H1 (cell line): ENCODE measurements at regions not wholly inside any gene's neighbourhood (a gene's known extent, or its start where the extent isn't known, plus 50 kb on each side); places are given as distances from the start of the nearest gene placed in this dataset.
A peak's percentile ranks its signal among the peaks of the same experiment; 100 is the strongest.

Experiments used
- CTCF ChIA-PET: fragments of 300-600 bp; sonication (Branson Sonifier 250); formaldehyde crosslinking; loops from one replicate; lab custom pipeline; 2021; ENCODE audit not compliant: partially characterized antibody; lab: Charles Lee
- POLR2A ChIA-PET: fragments of 300-600 bp; sonication (Branson Sonifier 250); formaldehyde crosslinking; loops from one replicate; lab custom pipeline; 2021; ENCODE audit warnings: inconsistent platforms; ENCODE audit not compliant: partially characterized antibody; lab: Charles Lee
- DNase-seq, 2 experiments: peaks; one replicate each; pipeline versions ENCODE4 v3.0.0 to v3.0.0-alpha.2; 2010 to 2022; ENCODE audit warnings: low spot score in 2 of 2, low read depth in 1 of 2, mixed read lengths in 1 of 2
- FAIRE-seq: peaks from 2 replicates; lab custom pipeline; 2011; peaks lifted over from hg19 to GRCh38; lab: Jason Lieb, UNC
- H2AFZ ChIP-seq: 2 replicates; pipeline ENCODE4 v1.8.1; 2012; ENCODE audit warnings: low read length, inconsistent platforms
- H2AK5ac ChIP-seq: 2 replicates; pipeline ENCODE4 v1.6.1; 2013; ENCODE audit warnings: low read depth, low read length
- H2BK120ac ChIP-seq: replicated peaks from 2 replicates; pipeline ENCODE3; 2013; ENCODE audit warnings: low read depth, low read length, inconsistent platforms
- H2BK12ac ChIP-seq: 2 replicates; pipeline ENCODE4 v1.6.1; 2013; ENCODE audit warnings: low read depth, low read length
- H2BK15ac ChIP-seq: 2 replicates; pipeline ENCODE4 v1.6.1; 2013; ENCODE audit warnings: low read length
- H2BK20ac ChIP-seq: 2 replicates; pipeline ENCODE4 v1.6.1; 2013; ENCODE audit warnings: low read length
- H2BK5ac ChIP-seq: 2 replicates; pipeline ENCODE4 v1.6.1; 2013; ENCODE audit warnings: low read depth, low read length
- H3K14ac ChIP-seq: 2 replicates; pipeline ENCODE4 v1.6.1; 2013; ENCODE audit warnings: inconsistent platforms; ENCODE audit not compliant: insufficient read length
- H3K18ac ChIP-seq: 2 replicates; pipeline ENCODE4 v1.6.1; 2013; ENCODE audit warnings: low read length; ENCODE audit errors: extremely low read depth
- H3K23ac ChIP-seq: 2 replicates; pipeline ENCODE4 v1.6.1; 2013; ENCODE audit warnings: inconsistent platforms; ENCODE audit not compliant: insufficient read length
- H3K23me2 ChIP-seq: 2 replicates; pipeline ENCODE4 v1.6.1; 2013; ENCODE audit warnings: low read depth, low read length
- H3K27ac ChIP-seq: 2 replicates; pipeline ENCODE4 v1.6.1; 2011; ENCODE audit warnings: low read depth, low read length, inconsistent platforms
- H3K27me3 ChIP-seq, 4 experiments: replicated peaks in 1 of 4; 1 replicate in 1 of 4; 2 replicates in 3 of 4; pipeline versions ENCODE4 v1.6.1 to v1.8.1; 2011 to 2013; ENCODE audit warnings: low read length in 3 of 4, mild to moderate bottlenecking in 3 of 4, inconsistent platforms in 2 of 4, mixed read lengths in 2 of 4, moderate library complexity in 1 of 4; ENCODE audit not compliant: control insufficient read depth in 3 of 4, insufficient read depth in 3 of 4; ENCODE audit errors: extremely low read depth in 1 of 4
- H3K36me3 ChIP-seq, 4 experiments: 2 replicates each; pipeline versions ENCODE4 v1.6.1 to v1.8.1; 2011 to 2013; ENCODE audit warnings: mild to moderate bottlenecking in 4 of 4, low read length in 3 of 4, moderate library complexity in 2 of 4, control low read depth in 1 of 4, inconsistent platforms in 1 of 4; ENCODE audit not compliant: insufficient read depth in 4 of 4, control insufficient read depth in 2 of 4
- H3K4ac ChIP-seq: replicated peaks from 2 replicates; pipeline ENCODE3; 2013; ENCODE audit warnings: low read length, low read depth, mixed read lengths, inconsistent platforms; ENCODE audit not compliant: insufficient read length
- H3K4me1 ChIP-seq, 4 experiments: replicated peaks in 1 of 4; 1 replicate in 1 of 4; 2 replicates in 3 of 4; pipeline versions ENCODE4 v1.6.1 to v1.8.1; 2011 to 2013; ENCODE audit warnings: low read length in 3 of 4, inconsistent platforms in 2 of 4, mixed read lengths in 1 of 4; ENCODE audit not compliant: insufficient read depth in 4 of 4, control insufficient read depth in 3 of 4
- H3K4me2 ChIP-seq, 2 experiments: 2 replicates each; pipeline versions ENCODE4 v1.6.1 to v1.8.1; 2011 to 2013; ENCODE audit warnings: low read depth in 2 of 2, low read length in 2 of 2, control low read depth in 1 of 2, inconsistent platforms in 1 of 2, mild to moderate bottlenecking in 1 of 2; ENCODE audit not compliant: insufficient read depth in 1 of 2
- H3K4me3 ChIP-seq, 4 experiments: fragments of 200-600, 300-600 bp in 1 of 4; sonication (generic), shearing (Covaris generic), sonication (Bioruptor Twin) in 1 of 4; 2 replicates each; pipeline versions ENCODE4 v1.5.1 to v1.8.1; 2011 to 2016; ENCODE audit warnings: low read length in 4 of 4, low read depth in 3 of 4, control low read depth in 2 of 4, inconsistent platforms in 2 of 4, mild to moderate bottlenecking in 2 of 4, mixed read lengths in 1 of 4, moderate library complexity in 1 of 4; ENCODE audit not compliant: insufficient read depth in 2 of 4; ENCODE audit errors: extremely low read depth in 1 of 4
- H3K56ac ChIP-seq: replicated peaks from 2 replicates; pipeline ENCODE3; 2013; ENCODE audit warnings: low read depth, mild to moderate bottlenecking, mixed read lengths, low read length, inconsistent platforms; ENCODE audit not compliant: insufficient read length
- H3K79me1 ChIP-seq: 2 replicates; pipeline ENCODE4 v1.6.1; 2013; ENCODE audit warnings: low read depth, low read length, control low read depth
- H3K79me2 ChIP-seq, 2 experiments: 2 replicates each; pipeline versions ENCODE4 v1.6.1 to v1.8.1; 2012 to 2013; ENCODE audit warnings: low read length in 2 of 2, mild to moderate bottlenecking in 2 of 2, inconsistent platforms in 1 of 2; ENCODE audit not compliant: insufficient read depth in 2 of 2, control insufficient read depth in 1 of 2
- H3K9ac ChIP-seq, 4 experiments: replicated peaks in 1 of 4; 1 replicate in 1 of 4; 2 replicates in 3 of 4; pipeline versions ENCODE4 v1.6.1 to v1.8.1; 2011 to 2013; ENCODE audit warnings: low read depth in 3 of 4, low read length in 3 of 4, control low read depth in 2 of 4, mild to moderate bottlenecking in 2 of 4, moderate library complexity in 2 of 4, inconsistent platforms in 1 of 4; ENCODE audit errors: extremely low read depth in 1 of 4
- H3K9me3 ChIP-seq, 2 experiments: 2 replicates each; pipeline versions ENCODE4 v1.6.1 to v1.8.1; 2012 to 2013; ENCODE audit warnings: mild to moderate bottlenecking in 2 of 2, moderate library complexity in 2 of 2, control low read depth in 1 of 2, inconsistent platforms in 1 of 2, low read depth in 1 of 2, low read length in 1 of 2, mixed read lengths in 1 of 2; ENCODE audit not compliant: insufficient read depth in 2 of 2
- H4K20me1 ChIP-seq, 2 experiments: replicated peaks in 1 of 2; 2 replicates each; pipeline versions ENCODE3 to v1.8.1; 2011 to 2013; ENCODE audit warnings: inconsistent platforms in 2 of 2, low read length in 2 of 2, mild to moderate bottlenecking in 1 of 2; ENCODE audit not compliant: insufficient read depth in 2 of 2, control insufficient read depth in 1 of 2
- H4K5ac ChIP-seq: 2 replicates; pipeline ENCODE4 v1.6.1; 2013; ENCODE audit warnings: low read length, low read depth, mixed read lengths, inconsistent platforms; ENCODE audit not compliant: insufficient read length
- H4K8ac ChIP-seq: 2 replicates; pipeline ENCODE4 v1.8.0; 2013; ENCODE audit warnings: mild to moderate bottlenecking, moderate library complexity, low read length, inconsistent platforms; ENCODE audit not compliant: insufficient read depth; ENCODE audit errors: extremely low read depth
- H4K91ac ChIP-seq: replicated peaks from 2 replicates; pipeline ENCODE3; 2013; ENCODE audit warnings: low read length, mixed read lengths, inconsistent platforms; ENCODE audit not compliant: insufficient read length
- BCL11A ChIP-seq, 2 experiments: IDR thresholded peaks; one replicate each; pipeline ENCODE4 v1.6.1; 2011; ENCODE audit warnings: low read depth in 2 of 2, low read length in 2 of 2, mild to moderate bottlenecking in 2 of 2
- BRCA1 ChIP-seq: IDR thresholded peaks from 2 replicates; pipeline ENCODE4 v1.6.1; 2012; ENCODE audit warnings: low read depth, low read length, improper control_type of control experiment
- CBX5 ChIP-seq: fragments of 300-800, 300-1000 bp; sonication (generic); IDR thresholded peaks from 2 replicates; pipeline ENCODE4 v1.7.1; 2016; ENCODE audit warnings: antibody characterized with exemption, low read length, low read depth
- CHD1 ChIP-seq: IDR thresholded peaks from 2 replicates; pipeline ENCODE4 v1.6.1; 2012; ENCODE audit warnings: low read depth, low read length, improper control_type of control experiment
- CHD2 ChIP-seq: IDR thresholded peaks from 2 replicates; pipeline ENCODE4 v1.6.1; 2012; ENCODE audit warnings: low read length, improper control_type of control experiment
- CTBP2 ChIP-seq: IDR thresholded peaks from 2 replicates; pipeline ENCODE4 v1.7.0; 2011; ENCODE audit warnings: borderline replicate concordance, mild to moderate bottlenecking, moderate library complexity, mixed read lengths, low read length; ENCODE audit not compliant: insufficient read depth, insufficient read length
- EZH2 ChIP-seq: fragments of 200-600 bp; sonication (generic); IDR thresholded peaks from 2 replicates; pipeline ENCODE4 v1.7.1; 2012; ENCODE audit warnings: low read depth, mild to moderate bottlenecking, moderate library complexity, low read length, inconsistent platforms; ENCODE audit not compliant: severe bottlenecking
- JUN ChIP-seq: IDR thresholded peaks from 2 replicates; pipeline ENCODE4 v1.6.1; 2011; ENCODE audit warnings: low read depth, mild to moderate bottlenecking, improper control_type of control experiment, low read length
- KDM5A ChIP-seq: fragments of 200-600 bp; IDR thresholded peaks from 2 replicates; pipeline ENCODE4 v1.7.1; 2012; ENCODE audit warnings: mild to moderate bottlenecking, low read length, inconsistent platforms, mixed read lengths
- SIN3A ChIP-seq, 2 experiments: IDR thresholded peaks in 1 of 2; conservative IDR thresholded peaks in 1 of 2; 2 replicates each; pipeline ENCODE4 v1.6.1; 2011 to 2012; ENCODE audit warnings: low read length in 2 of 2, improper control_type of control experiment in 1 of 2, low read depth in 1 of 2, mild to moderate bottlenecking in 1 of 2
- SIRT6 ChIP-seq: IDR thresholded peaks from one replicate; pipeline ENCODE4 v1.7.1; 2012; ENCODE audit warnings: low read length, inconsistent platforms
- SIX5 ChIP-seq: IDR thresholded peaks from 2 replicates; pipeline ENCODE4 v1.6.1; 2011; ENCODE audit warnings: mild to moderate bottlenecking, low read depth, low read length
- SP1 ChIP-seq: IDR thresholded peaks from 2 replicates; pipeline ENCODE4 v1.6.1; 2011; ENCODE audit warnings: low read depth, low read length
- TAF1 ChIP-seq: IDR thresholded peaks from 2 replicates; pipeline ENCODE4 v1.6.1; 2011; ENCODE audit warnings: mild to moderate bottlenecking, low read depth, low read length
- WGBS, 2 experiments: shearing (Covaris generic) in 1 of 2; methylation state at CpG; one replicate each; pipeline versions ENCODE4 v1.1.6 to v1.1.7; 2013 to 2015; ENCODE audit warnings: low lambda C conversion rate in 2 of 2, mixed read lengths in 2 of 2, inconsistent platforms in 1 of 2, low coverage in 1 of 2, missing lambda C conversion rate in 1 of 2; ENCODE audit not compliant: insufficient replicate concordance in 2 of 2, insufficient coverage in 1 of 2, insufficient read length in 1 of 2; ENCODE audit errors: extremely low coverage in 1 of 2, missing lambda C conversion rate in 1 of 2; 5-methylcytosine and 5-hydroxymethylcytosine counted together

DNA sequence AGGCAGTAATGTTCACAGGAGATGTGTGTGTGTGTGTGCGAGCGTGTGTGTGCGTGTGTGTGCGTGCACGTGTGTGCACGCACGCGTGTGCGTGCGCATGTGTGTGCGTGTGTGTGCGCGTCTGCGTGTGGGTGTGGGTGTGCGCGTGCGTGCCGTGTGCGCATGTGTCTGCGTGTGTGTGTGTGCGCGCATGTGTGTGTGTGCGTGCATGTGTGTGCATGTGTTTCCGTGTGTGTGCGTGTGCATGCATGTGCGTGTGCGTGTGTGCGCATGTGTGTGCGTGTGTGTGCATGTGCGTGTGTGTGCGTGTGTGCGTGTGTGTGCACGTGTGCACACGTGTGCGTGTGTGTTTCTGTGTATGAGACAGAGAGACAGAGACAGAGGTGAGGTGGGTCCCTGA, 136.0 kb upstream of the CST7 start:
- no peak overlapping the region for H3K4me3 ChIP-seq
- H3K27ac ChIP-seq: no peak overlapping the region
- no peaks in the 10 kb centered on the region for H3K27me3 ChIP-seq
- no peak overlapping the region for H3K18ac ChIP-seq
- H3K23ac ChIP-seq: no peak overlapping the region
- H3K4me1 ChIP-seq: no peaks in the 10 kb centered on the region
- H3K79me2 ChIP-seq: no peaks in the 10 kb centered on the region
- no peak overlapping the region for H4K5ac ChIP-seq
- no peak overlapping the region for H3K9ac ChIP-seq
- no peak overlapping the region for H3K4me2 ChIP-seq
- no peak overlapping the region for H2BK15ac ChIP-seq
- WGBS, 2 experiments: 77% methylated on average over 17 of the region's 35 CpGs; no CpG with 5 or more reads in 1 of the 2 experiments
- ChIA-PET POLR2A (no interaction called here), CTCF (interaction anchor here (0.8 to 1.2 kb wide), 2 partner anchors 13 to 32 kb away, joined by 4 to 5 read pairs; no protein-coding TSS in a partner anchor)
- no peaks in the 10 kb centered on the region for H4K20me1 ChIP-seq
- no peak overlapping the region for H2BK5ac ChIP-seq
- no peak overlapping the region for H2BK20ac ChIP-seq
- no peak overlapping the region for H2BK120ac ChIP-seq
- 0 out of 2 replicates have a peak overlapping the region, but pooled peaks have one; percentile 55 for H2BK12ac ChIP-seq
- H4K91ac ChIP-seq: no peak overlapping the region
- no peak overlapping the region for H2AFZ ChIP-seq
- H3K4ac ChIP-seq: no peak overlapping the region
- H3K36me3 ChIP-seq: no peaks in the 10 kb centered on the region
- no peak overlapping the region for H3K14ac ChIP-seq
- no peak for DNase-seq
- H3K23me2 ChIP-seq: no peaks in the 10 kb centered on the region
- H3K9me3 ChIP-seq: peaks cover 0 to 3% of the 10 kb centered on the region in 2 experiments; a peak in 1 of 4 replicates
- H3K79me1 ChIP-seq: peaks cover 3% of the 10 kb centered on the region; the same call in 1 of the 2 replicates
- FAIRE-seq: no peak
- H3K56ac ChIP-seq: no peak overlapping the region
- no peak overlapping the region for H4K8ac ChIP-seq
- no peak overlapping the region for H2AK5ac ChIP-seq
- TF ChIP-seq SIRT6: no peak
- TF ChIP-seq KDM5A: no peak
- no peak for TF ChIP-seq BRCA1
- no peak for TF ChIP-seq EZH2
- no peak for TF ChIP-seq TAF1
- no peak for TF ChIP-seq CTBP2
- no peak for TF ChIP-seq CHD2
- no peak for TF ChIP-seq SP1
- TF ChIP-seq BCL11A (IDR thresholded peaks at IDR 0.05; ENCODE audit: low read depth in 2 of 2, low read length in 2 of 2): no peak
- TF ChIP-seq SIN3A (conservative IDR thresholded peaks at IDR 0.05 in 1 of 2, IDR thresholded peaks at IDR 0.05 in 1 of 2; ENCODE audit: low read depth in 1 of 2, low read length in 2 of 2): no peak
- TF ChIP-seq JUN: no peak
- no peak for TF ChIP-seq CHD1
- TF ChIP-seq CBX5: no peak
- TF ChIP-seq SIX5: no peak
